ENCODE measurements at regions not wholly inside any gene's neighbourhood (a gene's known extent, or its start where the extent isn't known, plus 50 kb on each side); places are given as distances from the start of the nearest gene placed in this dataset.

- TF ChIP-seq CTCF (IDR thresholded peaks at IDR 0.05) = no peak
- no peak for TF ChIP-seq POLR2A (IDR thresholded peaks at IDR 0.05)
- TF ChIP-seq POLR2AphosphoS5 (IDR thresholded peaks at IDR 0.05) = no peak
Measured at GRCh38 chr1:18039102-18039501, 68.5 kb upstream of the IGSF21 start.

Measured in breast epithelium (tissue), 3 donors.